ENCODE measurements at regions not wholly inside any gene's neighbourhood (a gene's known extent, or its start where the extent isn't known, plus 50 kb on each side); places are given as distances from the start of the nearest gene placed in this dataset.

GRCh38 chr6:169832247-169832948, 81.0 kb downstream of the ERMARD start:
- peaks cover 26% of the 10 kb centered on the region for H3K27me3 Mint-ChIP-seq
- no peak overlapping the region for H3K27ac Mint-ChIP-seq

GRCh38 chr6:169831450-169832246, 80.2 kb downstream of the ERMARD start:
- no peak overlapping the region for H3K27ac Mint-ChIP-seq
- Histone ChIP-seq H3K4me1 (ENCODE audit: control insufficient read depth, insufficient read depth, low read length, poor library complexity, severe bottlenecking) (no peaks in the 10 kb centered on the region), H3K9me3 (ENCODE audit: control insufficient read depth in 2 of 2, low read length in 2 of 2) (no peaks in the 10 kb centered on the region), H3K27me3 (ENCODE audit: control insufficient read depth, insufficient read depth, low read length) (no peaks in the 10 kb centered on the region), H3K27ac (ENCODE audit: insufficient read depth, low read length, poor library complexity, severe bottlenecking) (no peak overlapping the region), H3K36me3 (ENCODE audit: control insufficient read depth, insufficient read depth, low read length) (no peaks in the 10 kb centered on the region), H3K4me3 (ENCODE audit: low read depth, low read length) (no peak overlapping the region)
- H3K27me3 Mint-ChIP-seq = peaks cover 26% of the 10 kb centered on the region
- peaks cover 0 to 5% (median 0%) of the 10 kb centered on the region in 4 donors for H3K4me1 Mint-ChIP-seq
- ATAC-seq (ENCODE audit: low read depth in 2 of 2) (peak in 1 of 2 donors; percentile 52), DNase-seq (peak; percentile 32 to 58 (median 56))
- H3K9me3 Mint-ChIP-seq = peaks cover 0 to 5% (median 0%) of the 10 kb centered on the region in 7 donors
- H3K36me3 Mint-ChIP-seq = no peaks in the 10 kb centered on the region
- H3K4me3 Mint-ChIP-seq = no peak overlapping the region

More at GRCh38 chr6:169832247-169832948, 81.0 kb downstream of the ERMARD start:
- Histone ChIP-seq H3K27me3 (ENCODE audit: control insufficient read depth, insufficient read depth, low read length) (no peaks in the 10 kb centered on the region), H3K36me3 (ENCODE audit: control insufficient read depth, insufficient read depth, low read length) (no peaks in the 10 kb centered on the region), H3K4me1 (ENCODE audit: control insufficient read depth, insufficient read depth, low read length, poor library complexity, severe bottlenecking) (no peaks in the 10 kb centered on the region), H3K9me3 (ENCODE audit: control insufficient read depth in 2 of 2, low read length in 2 of 2) (no peaks in the 10 kb centered on the region), H3K4me3 (ENCODE audit: low read depth, low read length) (no peak overlapping the region), H3K27ac (ENCODE audit: insufficient read depth, low read length, poor library complexity, severe bottlenecking) (no peak overlapping the region)
- Mint-ChIP-seq H3K4me3 (no peak overlapping the region), H3K36me3 (no peaks in the 10 kb centered on the region), H3K4me1 (peaks cover 0 to 5% (median 0%) of the 10 kb centered on the region in 4 donors), H3K9me3 (peaks cover 0 to 5% (median 0%) of the 10 kb centered on the region in 7 donors)
- DNase-seq = no peak
- no peak for ATAC-seq (ENCODE audit: low read depth in 2 of 2)
